ENCODE measurements at regions not wholly inside any gene's neighbourhood (a gene's known extent, or its start where the extent isn't known, plus 50 kb on each side); places are given as distances from the start of the nearest gene placed in this dataset.

DNA sequence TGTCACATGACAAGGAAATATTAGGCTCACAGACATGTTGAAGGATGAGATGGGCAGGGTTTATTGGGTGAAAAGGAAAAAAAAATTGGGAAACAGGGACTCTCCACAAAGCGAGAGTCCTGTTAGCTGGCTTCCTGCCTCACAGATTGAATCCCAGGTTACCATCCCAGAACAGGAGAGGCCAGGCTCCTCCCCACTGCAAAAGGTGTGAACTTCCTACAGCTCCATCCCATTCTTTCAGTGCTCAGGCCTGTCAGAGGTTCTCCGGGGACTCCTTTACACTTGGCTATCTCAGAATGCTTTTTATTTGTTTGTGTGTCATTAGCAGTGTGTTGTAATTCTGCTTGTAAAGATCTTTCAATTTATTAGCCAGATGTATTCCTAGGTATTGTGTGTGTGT is 115.1 kb downstream of the ADTRP start:
- DNase-seq (ENCODE audit: low read depth, low spot score) = no peak
- in situ Hi-C loops (cut with HindIII; ENCODE audit: low pct_unique_long_range_greater_than_20kb, low sequenced_read_pairs) = no loop called here

Small RNA genes in the stretch of these regions (small RNA-seq; reads per million reads assigned to genes)
- 0 reads per million in 2 experiments for gene RF00017
